Gastrocnemius medialis (tissue), 4 donors: ENCODE measurements at regions not wholly inside any gene's neighbourhood (a gene's known extent, or its start where the extent isn't known, plus 50 kb on each side); places are given as distances from the start of the nearest gene placed in this dataset.

ENCODE experiments used
- POLR2A ChIP-seq, 2 donors: fragments of 450-650 bp; IDR thresholded peaks; one replicate each; pipeline ENCODE4 v1.6.1; 2017; ENCODE audit warnings: antibody characterized with exemption in 2 of 2, mild to moderate bottlenecking in 2 of 2, moderate library complexity in 2 of 2
- TF ChIP-seq, protein P1 (sequence below), 5 experiments: fragments of 450-650 bp in 3 of 5; fragments of 200-600 bp in 2 of 5; sonication (generic) in 2 of 5; IDR thresholded peaks in 4 of 5; conservative IDR thresholded peaks in 1 of 5; 1 replicate in 4 of 5; 2 replicates in 1 of 5; pipeline ENCODE4 v1.5.1; 2016 to 2019; ENCODE audit warnings: antibody characterized with exemption in 5 of 5, mild to moderate bottlenecking in 3 of 5, moderate library complexity in 3 of 5

DNA sequence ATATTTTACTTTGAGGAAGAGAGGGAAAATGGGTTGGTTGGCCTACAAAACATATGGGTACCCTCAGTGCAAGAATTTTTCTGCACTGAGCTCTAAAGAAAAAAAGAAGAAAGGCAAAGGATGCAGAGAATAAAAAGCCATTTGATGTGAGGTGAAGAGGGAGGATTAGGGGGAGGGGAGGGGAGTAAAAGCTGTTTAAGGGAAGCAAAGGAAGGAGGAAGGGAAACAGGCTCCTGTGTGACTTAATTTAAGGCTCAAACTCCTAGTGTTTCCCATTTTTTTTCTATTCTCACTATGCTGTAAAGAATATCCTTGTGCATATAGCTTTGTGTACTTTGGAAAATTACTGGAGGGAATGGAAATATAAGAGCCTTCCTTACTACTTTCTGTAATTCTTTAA lies 78.7 kb downstream of the NKX2-1 start:
- TF ChIP-seq, protein P1, sequence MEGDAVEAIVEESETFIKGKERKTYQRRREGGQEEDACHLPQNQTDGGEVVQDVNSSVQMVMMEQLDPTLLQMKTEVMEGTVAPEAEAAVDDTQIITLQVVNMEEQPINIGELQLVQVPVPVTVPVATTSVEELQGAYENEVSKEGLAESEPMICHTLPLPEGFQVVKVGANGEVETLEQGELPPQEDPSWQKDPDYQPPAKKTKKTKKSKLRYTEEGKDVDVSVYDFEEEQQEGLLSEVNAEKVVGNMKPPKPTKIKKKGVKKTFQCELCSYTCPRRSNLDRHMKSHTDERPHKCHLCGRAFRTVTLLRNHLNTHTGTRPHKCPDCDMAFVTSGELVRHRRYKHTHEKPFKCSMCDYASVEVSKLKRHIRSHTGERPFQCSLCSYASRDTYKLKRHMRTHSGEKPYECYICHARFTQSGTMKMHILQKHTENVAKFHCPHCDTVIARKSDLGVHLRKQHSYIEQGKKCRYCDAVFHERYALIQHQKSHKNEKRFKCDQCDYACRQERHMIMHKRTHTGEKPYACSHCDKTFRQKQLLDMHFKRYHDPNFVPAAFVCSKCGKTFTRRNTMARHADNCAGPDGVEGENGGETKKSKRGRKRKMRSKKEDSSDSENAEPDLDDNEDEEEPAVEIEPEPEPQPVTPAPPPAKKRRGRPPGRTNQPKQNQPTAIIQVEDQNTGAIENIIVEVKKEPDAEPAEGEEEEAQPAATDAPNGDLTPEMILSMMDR (IDR thresholded peaks at IDR 0.05 in 4 of 5, conservative IDR thresholded peaks at IDR 0.05 in 1 of 5) = no peak
- TF ChIP-seq POLR2A (IDR thresholded peaks at IDR 0.05) = no peak
